Natural killer cell treated with Interleukin-12 subunit alpha and Interleukin-12 subunit beta and Interleukin-15 and Interleukin-18, amount 100 ng/mL, for 72 hours (primary cell): ENCODE measurements at regions not wholly inside any gene's neighbourhood (a gene's known extent, or its start where the extent isn't known, plus 50 kb on each side); places are given as distances from the start of the nearest gene placed in this dataset.
A peak's percentile ranks its signal among the peaks of the same experiment; 100 is the strongest.

Source experiments
- ATAC-seq, 2 donors: fragments of 150-1000 bp; cut with Tn5 transposase in 1 of 2; sonication (Bioruptor Pico), chemical (Tn5 transposase) in 1 of 2; 2 replicates each; pipeline ENCODE4 v1.10.0; 2021
- DNase-seq: peaks from one replicate; pipeline ENCODE4 v3.0.0; 2022; ENCODE audit warnings: low spot score
- H3K27ac Mint-ChIP-seq, 2 donors: 1 replicate in 1 of 2; 2 replicates in 1 of 2; pipeline ENCODE4 v1.8.0; 2022; ENCODE audit warnings: mixed read lengths in 2 of 2, mild to moderate bottlenecking in 1 of 2, moderate library complexity in 1 of 2
- H3K27me3 Mint-ChIP-seq, 2 donors: 1 replicate in 1 of 2; 2 replicates in 1 of 2; pipeline ENCODE4 v1.8.0; 2022; ENCODE audit warnings: mixed read lengths in 2 of 2
- H3K36me3 Mint-ChIP-seq: one replicate; pipeline ENCODE4 v1.8.0; 2022; ENCODE audit warnings: mixed read lengths
- H3K4me1 Mint-ChIP-seq, 2 donors: 1 replicate in 1 of 2; 2 replicates in 1 of 2; pipeline ENCODE4 v1.8.0; 2022; ENCODE audit warnings: low read depth in 2 of 2, mixed read lengths in 2 of 2, mild to moderate bottlenecking in 1 of 2
- H3K4me3 Mint-ChIP-seq: one replicate; pipeline ENCODE4 v1.8.0; 2022; ENCODE audit warnings: mixed read lengths
- H3K9me3 Mint-ChIP-seq: 2 replicates; pipeline ENCODE4 v1.8.0; 2022; ENCODE audit warnings: mixed read lengths

DNA sequence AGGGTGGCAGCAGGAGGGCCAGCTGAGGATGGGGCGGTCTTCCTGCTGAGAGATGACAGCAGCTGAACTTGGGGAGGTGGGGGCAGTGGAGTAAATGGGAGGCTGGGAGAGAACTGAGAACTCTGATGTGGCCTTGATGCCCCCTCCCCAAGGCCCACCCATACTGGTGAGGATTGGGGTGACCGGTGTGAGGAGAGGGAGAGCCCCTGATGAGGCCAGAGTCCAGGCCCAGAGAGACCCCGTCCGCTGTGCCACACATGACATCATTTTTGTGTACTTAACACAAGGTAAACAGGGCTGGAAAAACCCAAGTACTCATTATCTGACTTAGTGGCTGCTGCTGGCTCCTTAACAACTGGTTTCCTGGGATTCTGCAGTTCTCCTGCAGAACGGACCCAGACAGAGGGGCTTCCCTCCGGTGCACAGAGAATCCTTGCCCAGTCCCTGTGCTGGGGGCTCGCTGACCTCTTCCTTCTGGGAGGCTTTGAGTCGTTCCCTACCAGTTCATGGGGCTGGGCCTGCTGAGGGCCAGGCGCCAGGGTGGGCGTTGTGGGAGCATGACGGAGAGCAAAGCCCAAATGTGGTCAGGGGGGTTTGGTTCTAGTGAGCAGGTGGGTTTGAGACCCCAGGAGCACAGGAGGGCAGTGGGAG, 207.6 kb downstream of the RAB11FIP4 start:
- peaks cover 0 to 13% of the 10 kb centered on the region in 2 donors for H3K4me1 Mint-ChIP-seq
- H3K27ac Mint-ChIP-seq = no peak overlapping the region
- no peaks in the 10 kb centered on the region for H3K9me3 Mint-ChIP-seq
- H3K27me3 Mint-ChIP-seq = no peaks in the 10 kb centered on the region
- DNase-seq (no peak), ATAC-seq (no peak)
- H3K4me3 Mint-ChIP-seq = no peak overlapping the region
- H3K36me3 Mint-ChIP-seq = no peaks in the 10 kb centered on the region

GRCh38 chr17:31598399-31598782, 206.9 kb downstream of the RAB11FIP4 start:
- DNase-seq (no peak), ATAC-seq (no peak)
- Mint-ChIP-seq H3K4me3 (no peak overlapping the region), H3K4me1 (peaks cover 0 to 13% of the 10 kb centered on the region in 2 donors), H3K9me3 (no peaks in the 10 kb centered on the region), H3K27me3 (no peaks in the 10 kb centered on the region), H3K27ac (no peak overlapping the region), H3K36me3 (no peaks in the 10 kb centered on the region)

GRCh38 chr17:31597646-31598398, 206.3 kb downstream of the RAB11FIP4 start:
- ATAC-seq = no peak
- no peak overlapping the region for H3K27ac Mint-ChIP-seq

DNA sequence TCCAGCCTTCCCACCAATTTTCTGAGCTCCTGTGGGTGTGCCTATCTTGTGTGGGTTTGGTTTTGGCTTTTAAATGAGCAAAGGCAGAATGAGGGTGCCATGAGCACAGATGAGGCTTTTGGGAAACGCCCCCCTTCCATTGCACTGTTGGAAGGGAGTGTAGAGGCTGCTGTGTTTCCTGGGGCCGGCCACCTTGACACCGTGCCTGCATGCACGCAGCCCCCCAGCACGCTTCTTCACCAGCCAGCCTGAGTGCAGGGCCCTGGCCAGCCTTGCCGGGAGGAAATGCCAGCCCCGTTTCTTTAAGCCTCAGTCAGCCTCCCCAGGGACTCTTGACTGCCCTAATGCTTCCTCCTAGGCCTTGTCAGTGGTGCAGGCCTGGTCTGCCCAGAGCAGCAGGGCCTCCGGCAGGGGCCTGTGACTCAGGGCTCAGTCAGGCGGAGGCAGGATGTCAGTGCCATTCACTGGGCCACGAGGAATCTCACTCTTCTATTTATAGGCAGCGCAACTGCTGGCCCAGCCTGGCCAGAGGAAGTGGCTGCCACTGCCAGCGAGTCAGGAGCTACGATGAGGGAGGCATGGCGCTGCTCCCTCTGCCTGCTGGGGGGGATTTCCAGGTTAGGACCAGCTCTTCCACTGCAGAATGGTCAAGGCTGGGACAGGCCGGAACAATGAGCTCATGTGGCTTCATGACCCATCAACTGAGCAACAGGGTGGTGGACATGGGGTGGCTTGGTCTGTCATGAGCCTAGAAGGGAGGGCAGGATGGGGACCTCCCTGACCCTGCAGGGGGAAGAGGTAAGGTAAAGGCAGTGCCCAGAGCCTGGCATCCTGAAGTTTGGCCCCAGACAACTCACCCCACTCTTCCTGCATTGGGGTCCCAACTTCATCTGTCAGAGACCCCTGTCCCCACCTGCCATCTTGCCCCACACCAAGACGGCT, 205.2 kb downstream of the RAB11FIP4 start:
- peak; percentile 87 to 90 for ATAC-seq
- H3K27ac Mint-ChIP-seq = peak overlapping the region; percentile 62 to 76
- H3K27me3 Mint-ChIP-seq = no peaks in the 10 kb centered on the region
- no peaks in the 10 kb centered on the region for H3K9me3 Mint-ChIP-seq
- no peaks in the 10 kb centered on the region for H3K36me3 Mint-ChIP-seq
- peaks cover 0 to 13% of the 10 kb centered on the region in 2 donors for H3K4me1 Mint-ChIP-seq
- H3K4me3 Mint-ChIP-seq = no peak overlapping the region
- no peak for DNase-seq

More at GRCh38 chr17:31597646-31598398, 206.3 kb downstream of the RAB11FIP4 start:
- DNase-seq = no peak
- Mint-ChIP-seq H3K4me3 (no peak overlapping the region), H3K27me3 (no peaks in the 10 kb centered on the region), H3K4me1 (peaks cover 0 to 13% of the 10 kb centered on the region in 2 donors), H3K36me3 (no peaks in the 10 kb centered on the region), H3K9me3 (no peaks in the 10 kb centered on the region)

DNA sequence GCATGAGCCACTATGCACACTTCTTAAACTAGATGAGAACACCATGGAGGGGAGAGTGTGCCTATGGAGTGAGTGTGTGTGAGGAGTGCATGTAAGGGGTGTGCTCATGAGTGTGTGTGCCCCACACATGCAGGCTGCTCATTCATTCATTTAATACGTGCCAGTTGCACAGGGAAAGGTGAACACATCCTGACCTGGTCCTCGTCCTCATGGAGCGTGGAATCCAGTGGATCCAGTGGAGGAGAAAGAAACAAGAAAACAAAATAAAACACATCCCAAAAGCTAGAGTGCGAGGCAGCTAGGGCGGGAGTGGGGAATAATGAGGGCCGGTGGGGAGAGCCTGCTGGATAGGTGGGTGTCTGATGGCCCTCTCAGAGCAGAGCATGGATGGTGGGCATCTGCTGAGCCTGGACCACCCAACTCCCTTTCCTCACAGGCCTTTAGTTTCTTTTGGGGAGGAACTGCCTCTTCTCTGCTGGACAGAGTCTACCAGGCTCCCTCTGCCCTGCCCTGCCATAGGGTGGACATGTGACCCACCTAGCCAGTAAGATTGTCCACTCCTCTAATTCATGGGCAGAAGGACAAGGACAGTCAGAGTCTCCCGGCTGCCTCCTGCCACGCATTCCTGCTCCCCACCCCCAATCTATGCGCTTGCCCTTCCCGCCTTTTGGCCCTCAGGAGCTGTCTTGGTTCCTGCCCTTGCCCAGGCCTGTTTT, 204.3 kb downstream of the RAB11FIP4 start:
- H3K9me3 Mint-ChIP-seq = no peaks in the 10 kb centered on the region
- no peak for ATAC-seq

GRCh38 chr17:31595076-31595475, 203.6 kb downstream of the RAB11FIP4 start:
- Mint-ChIP-seq H3K4me3 (no peak overlapping the region), H3K4me1 (peaks cover 0 to 13% of the 10 kb centered on the region in 2 donors), H3K36me3 (no peaks in the 10 kb centered on the region), H3K27me3 (no peaks in the 10 kb centered on the region), H3K9me3 (no peaks in the 10 kb centered on the region), H3K27ac (no peak overlapping the region)
- no peak for ATAC-seq
- DNase-seq = no peak

More for the DNA sequence above, 204.3 kb downstream of the RAB11FIP4 start:
- Mint-ChIP-seq H3K36me3 (no peaks in the 10 kb centered on the region), H3K4me3 (no peak overlapping the region), H3K27me3 (no peaks in the 10 kb centered on the region), H3K27ac (peak overlapping the region; percentile 62 to 76), H3K4me1 (peaks cover 0 to 13% of the 10 kb centered on the region in 2 donors)
- DNase-seq = no peak

GRCh38 chr17:31594416-31594815, 202.9 kb downstream of the RAB11FIP4 start:
- H3K36me3 Mint-ChIP-seq = no peaks in the 10 kb centered on the region
- H3K27ac Mint-ChIP-seq = no peak overlapping the region
- H3K4me3 Mint-ChIP-seq = no peak overlapping the region
- H3K4me1 Mint-ChIP-seq = peaks cover 0 to 13% of the 10 kb centered on the region in 2 donors
- ATAC-seq (no peak), DNase-seq (no peak)
- H3K9me3 Mint-ChIP-seq = no peaks in the 10 kb centered on the region
- no peaks in the 10 kb centered on the region for H3K27me3 Mint-ChIP-seq

DNA sequence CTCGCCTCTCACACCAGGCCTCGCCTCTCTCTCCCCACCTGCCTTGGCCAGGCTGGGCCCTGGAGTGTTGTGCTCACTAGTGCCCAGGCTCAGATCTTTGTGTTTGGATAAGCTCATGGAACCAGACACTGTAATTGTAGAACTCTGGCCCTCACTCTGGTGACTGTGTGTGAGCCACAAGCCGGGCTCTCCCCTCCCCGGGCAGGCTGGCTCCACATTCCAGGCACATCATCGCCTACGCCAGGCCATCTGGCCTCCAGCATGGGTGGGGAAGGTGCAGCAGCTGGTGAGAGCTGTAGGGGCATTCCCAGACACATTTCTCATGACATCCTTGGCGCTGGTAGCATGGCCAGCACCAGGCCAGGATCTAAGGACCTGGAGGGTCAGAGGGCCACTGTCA, 202.3 kb downstream of the RAB11FIP4 start:
- Mint-ChIP-seq H3K27me3 (no peaks in the 10 kb centered on the region), H3K4me1 (peaks cover 0 to 13% of the 10 kb centered on the region in 2 donors), H3K27ac (no peak overlapping the region), H3K9me3 (no peaks in the 10 kb centered on the region), H3K4me3 (no peak overlapping the region), H3K36me3 (no peaks in the 10 kb centered on the region)
- ATAC-seq (no peak), DNase-seq (no peak)

DNA sequence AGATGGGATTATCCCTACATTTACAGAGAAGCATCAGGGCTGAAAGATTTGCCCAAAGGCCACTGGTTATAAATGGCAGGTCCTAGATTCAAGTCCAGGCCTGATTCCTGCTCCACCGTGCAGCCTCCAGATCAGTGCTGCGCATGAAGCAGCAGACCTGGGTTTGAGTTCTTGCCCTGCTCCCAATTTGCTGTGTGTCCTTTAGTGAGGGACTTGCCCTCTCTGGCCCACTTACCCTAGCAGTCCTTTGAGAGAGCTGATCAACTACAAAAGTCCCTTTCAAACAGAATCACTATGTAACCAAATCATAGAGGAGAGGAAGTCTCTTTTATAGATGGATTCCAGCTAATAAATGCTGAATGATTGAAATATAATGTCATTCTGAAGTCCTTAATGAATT, 200.4 kb downstream of the RAB11FIP4 start:
- Mint-ChIP-seq H3K9me3 (no peaks in the 10 kb centered on the region), H3K36me3 (no peaks in the 10 kb centered on the region), H3K4me3 (no peak overlapping the region), H3K27me3 (no peaks in the 10 kb centered on the region), H3K27ac (no peak overlapping the region), H3K4me1 (peaks cover 0 to 8% of the 10 kb centered on the region in 2 donors)
- ATAC-seq (no peak), DNase-seq (no peak)

- no peaks in the 10 kb centered on the region for H3K9me3 Mint-ChIP-seq
- H3K4me3 Mint-ChIP-seq = no peak overlapping the region
- H3K27ac Mint-ChIP-seq = no peak overlapping the region
- no peaks in the 10 kb centered on the region for H3K4me1 Mint-ChIP-seq
- no peak for DNase-seq
- no peaks in the 10 kb centered on the region for H3K36me3 Mint-ChIP-seq
- no peak for ATAC-seq
- H3K27me3 Mint-ChIP-seq = no peaks in the 10 kb centered on the region
Measured at GRCh38 chr17:31588512-31588911, 197.0 kb downstream of the RAB11FIP4 start.

DNA sequence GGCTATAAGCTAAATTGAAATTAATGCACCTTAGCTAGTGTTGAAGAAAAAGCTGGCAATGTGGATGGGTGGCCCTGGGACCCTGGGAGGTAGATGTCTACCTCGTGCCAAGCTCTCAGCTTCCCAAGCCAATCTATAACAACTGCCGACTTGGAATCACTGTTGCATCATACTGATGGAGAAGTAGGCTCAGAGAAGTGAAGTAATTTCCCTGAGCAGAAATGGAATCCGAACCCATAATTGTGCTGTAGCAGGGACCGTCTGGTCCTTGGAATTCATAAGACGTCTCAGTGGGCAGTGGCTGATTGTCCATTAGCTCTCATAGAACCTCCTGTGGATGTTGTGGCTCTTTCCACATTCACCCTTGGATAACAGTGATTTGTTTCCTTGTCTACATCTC, 196.6 kb downstream of the RAB11FIP4 start:
- ATAC-seq = no peak
- Mint-ChIP-seq H3K36me3 (no peaks in the 10 kb centered on the region), H3K27me3 (no peaks in the 10 kb centered on the region)

More for the DNA sequence above, 196.6 kb downstream of the RAB11FIP4 start:
- no peak overlapping the region for H3K4me3 Mint-ChIP-seq
- no peaks in the 10 kb centered on the region for H3K4me1 Mint-ChIP-seq
- no peak overlapping the region for H3K27ac Mint-ChIP-seq
- DNase-seq = peak; percentile 44
- H3K9me3 Mint-ChIP-seq = no peaks in the 10 kb centered on the region
